Transverse colon (tissue), 4 donors: ENCODE measurements at regions not wholly inside any gene's neighbourhood (a gene's known extent, or its start where the extent isn't known, plus 50 kb on each side); places are given as distances from the start of the nearest gene placed in this dataset.
"Not testable (repeated sequence)": the region's sequence is repeated elsewhere in the genome, so short reads cannot be mapped to it uniquely, and the experiment has no call there.

ENCODE experiments used
- DNase-seq: peaks from one replicate; pipeline ENCODE4 v3.0.0-alpha.2; 2019
- H3K27ac ChIP-seq, 4 donors: fragments of 200-600 bp; sonication (generic); 2 replicates each; pipeline ENCODE4 v1.5.1; 2016 to 2018; ENCODE audit warnings: inconsistent platforms in 4 of 4
- H3K27me3 ChIP-seq: fragments of 200-600 bp; sonication (generic); 2 replicates; pipeline ENCODE4 v1.5.1; 2017; ENCODE audit warnings: inconsistent platforms
- H3K36me3 ChIP-seq, 4 donors: fragments of 200-600 bp; sonication (generic); 2 replicates each; pipeline ENCODE4 v1.5.1; 2017 to 2019; ENCODE audit warnings: inconsistent platforms in 4 of 4
- H3K4me1 ChIP-seq, 4 donors: fragments of 200-600 bp; sonication (generic); 2 replicates each; pipeline ENCODE4 v1.5.1; 2017 to 2020; ENCODE audit warnings: inconsistent platforms in 4 of 4
- H3K4me3 ChIP-seq, 4 donors: fragments of 200-600 bp; sonication (generic); 1 replicate in 1 of 4; 2 replicates in 3 of 4; pipeline versions ENCODE4 v1.5.1 to v1.6.1; 2017 to 2019; ENCODE audit warnings: inconsistent platforms in 4 of 4
- H3K9me3 ChIP-seq, 2 donors: fragments of 200-600 bp; sonication (generic); 2 replicates each; pipeline ENCODE4 v1.5.1; 2017 to 2019; ENCODE audit warnings: inconsistent platforms in 2 of 2
- EP300 ChIP-seq: sonication (generic); formaldehyde crosslinking; IDR thresholded peaks from one replicate; pipeline ENCODE4 v1.6.1; 2017; ENCODE audit warnings: antibody characterized with exemption, low read depth
- POLR2A ChIP-seq: fragments of 450-650 bp; IDR thresholded peaks from one replicate; pipeline ENCODE4 v1.6.1; 2016; ENCODE audit warnings: antibody characterized with exemption, mild to moderate bottlenecking, moderate library complexity
- POLR2AphosphoS5 ChIP-seq, 3 donors: sonication (generic); formaldehyde crosslinking; IDR thresholded peaks; one replicate each; pipeline ENCODE4 v1.6.1; 2016; ENCODE audit warnings: antibody characterized with exemption in 3 of 3
- WGBS, 2 donors: methylation state at CpG; one replicate each; pipeline ENCODE4 v1.1.5; 2018; ENCODE audit warnings: low coverage in 1 of 2; 5-methylcytosine and 5-hydroxymethylcytosine counted together
- in situ Hi-C, 4 donors: fragments of 200-750 bp; cut with MboI; loops; one replicate each; pipeline versions ENCODE4 v1.15.0 to v1.15.1; 2017; ENCODE audit warnings: low sequenced_read_pairs in 3 of 4, low pct_ligation_motif_present in 1 of 4, low pct_unique_long_range_greater_than_20kb in 1 of 4
- intact Hi-C: fragments of 100-400 bp; cut with DNase I; formaldehyde crosslinking; loops from one replicate; pipeline ENCODE4 v1.15.1; 2023; ENCODE audit warnings: low total_unique reads
- TF ChIP-seq, protein P1 (sequence below), 5 experiments: fragments of 200-600 bp in 3 of 5; fragments of 450-650 bp in 2 of 5; sonication (generic) in 3 of 5; IDR thresholded peaks; 1 replicate in 2 of 5; 2 replicates in 3 of 5; pipeline ENCODE4 v1.5.1; 2016 to 2017; ENCODE audit warnings: antibody characterized with exemption in 5 of 5, inconsistent platforms in 3 of 5, mild to moderate bottlenecking in 2 of 5, moderate library complexity in 1 of 5

DNA sequence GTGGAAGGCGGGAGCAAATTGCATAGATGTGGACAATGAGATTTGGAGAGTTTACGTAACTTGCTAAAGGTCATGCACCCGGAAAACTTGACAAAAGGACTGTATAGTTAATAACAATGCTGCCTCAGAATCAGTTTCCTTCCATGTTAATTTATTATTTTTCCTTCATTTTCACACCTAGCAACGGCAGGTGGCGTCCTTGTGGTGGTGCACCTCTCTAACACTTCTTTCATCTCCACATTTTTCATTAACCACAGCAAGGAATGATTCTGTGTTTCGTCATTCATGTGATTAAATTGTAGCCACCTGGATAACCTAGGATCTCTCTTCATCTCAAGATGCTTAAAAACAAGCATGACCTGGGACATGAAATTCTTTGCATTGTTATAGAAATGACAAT, 2133.0 kb downstream of the NCAM2 start:
- no peaks in the 10 kb centered on the region for H3K27me3 ChIP-seq
- H3K4me1 ChIP-seq, result no peaks in the 10 kb centered on the region
- WGBS, 2 donors, result 51 to 74% methylated on average over 6 of the region's 6 CpGs
- no peak overlapping the region for H3K4me3 ChIP-seq
- in situ Hi-C loops (no loop called here), intact Hi-C loops (no loop called here)
- no peaks in the 10 kb centered on the region for H3K36me3 ChIP-seq
- DNase-seq, result no peak
- H3K27ac ChIP-seq, result no peak overlapping the region
- TF ChIP-seq POLR2AphosphoS5 (IDR thresholded peaks at IDR 0.05) (no peak), EP300 (no peak), POLR2A (no peak)
- TF ChIP-seq, protein P1, sequence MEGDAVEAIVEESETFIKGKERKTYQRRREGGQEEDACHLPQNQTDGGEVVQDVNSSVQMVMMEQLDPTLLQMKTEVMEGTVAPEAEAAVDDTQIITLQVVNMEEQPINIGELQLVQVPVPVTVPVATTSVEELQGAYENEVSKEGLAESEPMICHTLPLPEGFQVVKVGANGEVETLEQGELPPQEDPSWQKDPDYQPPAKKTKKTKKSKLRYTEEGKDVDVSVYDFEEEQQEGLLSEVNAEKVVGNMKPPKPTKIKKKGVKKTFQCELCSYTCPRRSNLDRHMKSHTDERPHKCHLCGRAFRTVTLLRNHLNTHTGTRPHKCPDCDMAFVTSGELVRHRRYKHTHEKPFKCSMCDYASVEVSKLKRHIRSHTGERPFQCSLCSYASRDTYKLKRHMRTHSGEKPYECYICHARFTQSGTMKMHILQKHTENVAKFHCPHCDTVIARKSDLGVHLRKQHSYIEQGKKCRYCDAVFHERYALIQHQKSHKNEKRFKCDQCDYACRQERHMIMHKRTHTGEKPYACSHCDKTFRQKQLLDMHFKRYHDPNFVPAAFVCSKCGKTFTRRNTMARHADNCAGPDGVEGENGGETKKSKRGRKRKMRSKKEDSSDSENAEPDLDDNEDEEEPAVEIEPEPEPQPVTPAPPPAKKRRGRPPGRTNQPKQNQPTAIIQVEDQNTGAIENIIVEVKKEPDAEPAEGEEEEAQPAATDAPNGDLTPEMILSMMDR (IDR thresholded peaks at IDR 0.05), result no peak
- H3K9me3 ChIP-seq, result peaks cover 0 to 4% of the 10 kb centered on the region in 2 donors

- in situ Hi-C loops, result no loop called here
- TF ChIP-seq, protein P1 (IDR thresholded peaks at IDR 0.05), result no peak
- no peak for TF ChIP-seq POLR2AphosphoS5 (IDR thresholded peaks at IDR 0.05)
- TF ChIP-seq POLR2A, result no peak
- no peak for TF ChIP-seq EP300
- WGBS, 2 donors, result 66 to 70% methylated on average over 2 of the region's 2 CpGs
Measured at GRCh38 chr21:23138797-23139196, 2140.6 kb downstream of the NCAM2 start.

GRCh38 chr21:23152130-23152529, 2153.9 kb downstream of the NCAM2 start:
- intact Hi-C loops (no loop called here), in situ Hi-C loops (no loop called here)
- no peak for DNase-seq
- Histone ChIP-seq H3K27ac (no peak overlapping the region), H3K9me3 (no peaks in the 10 kb centered on the region), H3K36me3 (no peaks in the 10 kb centered on the region), H3K4me1 (no peaks in the 10 kb centered on the region), H3K27me3 (no peaks in the 10 kb centered on the region), H3K4me3 (no peak overlapping the region)
- 63 to 73% methylated on average over 1 of the region's 1 CpG for WGBS, 2 donors
- TF ChIP-seq, protein P1 (IDR thresholded peaks at IDR 0.05), result no peak
- TF ChIP-seq POLR2A (no peak), POLR2AphosphoS5 (IDR thresholded peaks at IDR 0.05) (no peak), EP300 (no peak)

More at GRCh38 chr21:23138797-23139196, 2140.6 kb downstream of the NCAM2 start:
- intact Hi-C loops, result no loop called here
- no peaks in the 10 kb centered on the region for H3K4me1 ChIP-seq
- no peak overlapping the region for H3K4me3 ChIP-seq
- no peak for DNase-seq
- no peak overlapping the region for H3K27ac ChIP-seq
- H3K36me3 ChIP-seq, result no peaks in the 10 kb centered on the region
- H3K27me3 ChIP-seq, result no peaks in the 10 kb centered on the region
- H3K9me3 ChIP-seq, result peaks cover 0 to 10% of the 10 kb centered on the region in 2 donors

DNA sequence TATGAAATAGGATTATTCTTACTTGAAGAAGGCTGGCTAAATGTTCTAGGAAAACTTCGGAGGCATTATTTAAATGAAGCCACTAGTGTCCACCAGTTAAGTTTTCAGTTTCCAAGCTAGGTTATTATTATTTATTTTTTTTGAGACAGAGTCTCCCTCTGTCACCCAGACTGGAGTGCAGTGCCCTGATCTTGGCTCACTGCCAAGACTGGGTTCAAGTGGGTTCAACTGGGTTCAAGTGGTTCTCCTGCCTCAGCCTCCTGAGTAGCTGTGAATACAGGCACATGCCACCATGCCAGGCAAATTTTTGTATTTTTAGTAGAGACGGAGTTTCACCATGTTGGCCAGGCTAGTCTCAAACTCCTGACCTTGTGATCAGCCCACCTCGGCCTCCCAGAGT, 2155.6 kb downstream of the NCAM2 start:
- H3K4me3 ChIP-seq, DNase-seq, intact Hi-C loops, H3K4me1 ChIP-seq, H3K27me3 ChIP-seq, H3K36me3 ChIP-seq, H3K9me3 ChIP-seq, in situ Hi-C loops, H3K27ac ChIP-seq: not testable (repeated sequence)
- WGBS, 2 donors, result 72 to 84% methylated on average over 2 to 3 of the region's 3 CpGs

DNA sequence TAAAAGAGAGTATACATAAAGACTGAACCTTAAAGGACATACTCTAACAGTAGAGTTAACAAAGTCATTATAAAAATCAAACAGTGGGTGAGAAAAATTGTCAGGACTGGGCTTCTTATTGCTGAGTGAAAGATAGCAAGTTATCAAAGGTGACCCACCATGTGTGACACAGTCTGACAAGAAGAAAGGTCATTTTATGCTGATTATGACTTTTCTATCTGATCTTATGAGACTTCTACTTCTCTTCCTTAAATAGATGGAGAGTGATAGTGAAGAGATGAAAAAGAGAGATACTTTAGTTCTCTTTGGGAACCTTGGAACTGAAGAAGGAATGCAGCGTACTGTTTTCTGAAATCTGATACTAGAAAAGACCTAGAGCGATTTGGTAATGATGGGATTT, 2157.1 kb downstream of the NCAM2 start:
- TF ChIP-seq EP300, result no peak
- no peak for TF ChIP-seq POLR2AphosphoS5 (IDR thresholded peaks at IDR 0.05)
- no peak for TF ChIP-seq POLR2A
- TF ChIP-seq, protein P1 (IDR thresholded peaks at IDR 0.05), result no peak
- DNase-seq, result no peak

More for the DNA sequence above, 2157.1 kb downstream of the NCAM2 start:
- 77 to 91% methylated on average over 2 of the region's 2 CpGs for WGBS, 2 donors
- H3K27me3 ChIP-seq, result no peaks in the 10 kb centered on the region
- H3K27ac ChIP-seq, result no peak overlapping the region
- no peaks in the 10 kb centered on the region for H3K36me3 ChIP-seq
- intact Hi-C loops, result no loop called here
- no peaks in the 10 kb centered on the region for H3K4me1 ChIP-seq
- in situ Hi-C loops, result no loop called here
- H3K9me3 ChIP-seq, result peaks cover 0 to 5% of the 10 kb centered on the region in 2 donors
- H3K4me3 ChIP-seq, result no peak overlapping the region
